HG02759 (cell line): ENCODE measurements at regions not wholly inside any gene's neighbourhood (a gene's known extent, or its start where the extent isn't known, plus 50 kb on each side); places are given as distances from the start of the nearest gene placed in this dataset.
A peak's percentile ranks its signal among the peaks of the same experiment; 100 is the strongest.

Source experiments
- ATAC-seq: cut with Tn5 transposase; IDR thresholded peaks from one replicate; pipeline ENCODE4 v1.9.1; 2021; ENCODE audit warnings: mild to moderate bottlenecking, moderate library complexity; ENCODE audit not compliant: unreplicated experiment

GRCh38 chr2:128701418-128701817 lies 382.8 kb upstream of the HS6ST1 start:
- ATAC-seq: no peak

DNA sequence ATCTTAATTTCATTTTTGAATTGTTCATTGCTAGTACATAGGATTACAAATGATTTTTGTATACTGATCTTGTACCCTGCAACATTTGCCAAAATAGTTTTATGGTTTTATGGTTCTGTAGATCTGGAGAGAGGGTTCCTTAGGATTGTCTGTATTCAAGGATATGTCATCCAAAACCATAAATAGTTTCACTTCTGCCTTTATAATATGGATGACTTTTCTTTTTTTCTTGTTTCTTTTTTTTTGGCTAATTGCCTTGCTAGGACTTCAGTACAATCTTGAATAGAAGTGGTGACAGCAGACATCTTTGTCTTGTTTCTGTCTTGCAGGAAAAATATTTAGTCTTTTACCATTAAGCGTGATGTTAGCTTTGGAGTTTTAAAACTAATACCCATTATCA lies 383.9 kb upstream of the HS6ST1 start:
- no peak for ATAC-seq

DNA sequence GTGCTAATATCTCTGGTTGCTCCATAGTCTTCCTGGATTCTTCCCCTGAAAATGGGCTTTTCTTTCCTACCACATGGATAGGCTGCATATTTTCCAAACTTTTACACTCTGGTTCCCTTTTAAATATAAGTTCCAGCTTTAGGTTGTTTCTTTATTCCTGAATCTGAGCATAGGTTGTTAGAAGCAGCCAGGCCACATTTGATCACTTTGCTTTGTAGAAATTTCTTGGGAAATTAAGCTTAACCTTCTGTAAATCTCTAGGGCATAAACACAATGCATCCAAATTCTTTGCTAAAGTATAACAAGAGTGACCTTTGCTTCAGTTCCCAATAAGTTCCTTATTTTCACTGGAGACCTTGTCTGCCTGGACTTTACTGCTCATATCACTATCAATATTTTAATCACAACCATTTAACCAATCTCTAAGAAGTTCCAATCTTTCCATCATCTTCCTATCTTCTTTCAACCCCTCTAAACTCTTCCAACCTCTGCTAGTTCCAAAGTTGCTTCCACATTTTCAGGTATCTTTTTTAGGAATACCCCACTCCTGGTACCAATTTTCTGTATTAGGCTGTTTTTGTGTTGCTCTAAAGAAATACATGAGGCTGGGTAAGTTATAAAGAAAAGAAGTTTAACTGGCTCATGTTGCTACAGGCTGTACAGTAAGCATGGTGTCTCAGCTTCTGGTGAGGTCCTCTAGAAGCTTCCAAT lies 389.6 kb upstream of the HS6ST1 start:
- no peak for ATAC-seq

GRCh38 chr2:128710242-128710641 lies 391.6 kb upstream of the HS6ST1 start:
- ATAC-seq: no peak

DNA sequence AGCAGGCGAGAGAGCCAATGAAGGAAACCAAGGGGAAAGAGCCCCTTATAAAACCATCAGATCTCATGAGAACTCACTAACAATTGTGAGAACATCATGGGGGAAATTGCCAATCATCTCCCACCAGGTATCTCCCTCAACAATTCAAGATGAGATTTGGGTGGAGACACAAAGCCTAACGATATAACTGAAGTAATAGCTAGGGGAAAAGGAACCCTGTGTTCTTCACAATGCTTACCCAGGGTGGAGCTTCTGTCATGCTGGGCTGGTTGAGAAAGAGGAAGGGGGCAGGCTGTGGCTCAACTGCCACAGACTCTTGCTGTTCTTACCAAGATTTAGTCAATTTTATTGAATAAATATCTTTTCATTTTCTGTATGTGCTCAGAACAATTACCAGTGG lies 392.1 kb upstream of the HS6ST1 start:
- no peak for ATAC-seq

GRCh38 chr2:128714285-128714684 lies 395.6 kb upstream of the HS6ST1 start:
- no peak for ATAC-seq

GRCh38 chr2:128714851-128715312 lies 396.2 kb upstream of the HS6ST1 start:
- ATAC-seq: no peak

DNA sequence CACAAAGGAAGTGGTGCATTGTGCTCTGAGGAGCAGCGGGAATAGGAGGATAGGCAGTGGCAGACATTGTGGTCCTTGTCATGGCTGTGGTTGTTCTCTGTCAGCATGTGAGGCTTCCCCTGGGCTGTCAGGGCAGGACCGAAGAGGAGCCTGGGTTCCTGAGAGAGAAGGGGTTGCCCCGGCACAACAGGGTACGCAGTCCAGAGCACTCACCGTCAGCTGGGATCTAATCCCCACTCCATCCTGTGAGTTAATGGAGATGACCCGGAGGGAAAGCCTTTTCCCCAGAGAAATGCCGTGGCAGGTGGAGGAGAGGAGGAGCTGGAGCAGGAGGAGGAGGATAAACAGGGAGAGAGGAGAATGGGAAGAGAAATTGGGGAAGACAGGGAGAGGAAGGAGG lies 396.7 kb upstream of the HS6ST1 start:
- ATAC-seq: no peak

GRCh38 chr2:128716299-128716721 lies 397.6 kb upstream of the HS6ST1 start:
- ATAC-seq: no peak

GRCh38 chr2:128717758-128718710 lies 399.4 kb upstream of the HS6ST1 start:
- no peak for ATAC-seq

DNA sequence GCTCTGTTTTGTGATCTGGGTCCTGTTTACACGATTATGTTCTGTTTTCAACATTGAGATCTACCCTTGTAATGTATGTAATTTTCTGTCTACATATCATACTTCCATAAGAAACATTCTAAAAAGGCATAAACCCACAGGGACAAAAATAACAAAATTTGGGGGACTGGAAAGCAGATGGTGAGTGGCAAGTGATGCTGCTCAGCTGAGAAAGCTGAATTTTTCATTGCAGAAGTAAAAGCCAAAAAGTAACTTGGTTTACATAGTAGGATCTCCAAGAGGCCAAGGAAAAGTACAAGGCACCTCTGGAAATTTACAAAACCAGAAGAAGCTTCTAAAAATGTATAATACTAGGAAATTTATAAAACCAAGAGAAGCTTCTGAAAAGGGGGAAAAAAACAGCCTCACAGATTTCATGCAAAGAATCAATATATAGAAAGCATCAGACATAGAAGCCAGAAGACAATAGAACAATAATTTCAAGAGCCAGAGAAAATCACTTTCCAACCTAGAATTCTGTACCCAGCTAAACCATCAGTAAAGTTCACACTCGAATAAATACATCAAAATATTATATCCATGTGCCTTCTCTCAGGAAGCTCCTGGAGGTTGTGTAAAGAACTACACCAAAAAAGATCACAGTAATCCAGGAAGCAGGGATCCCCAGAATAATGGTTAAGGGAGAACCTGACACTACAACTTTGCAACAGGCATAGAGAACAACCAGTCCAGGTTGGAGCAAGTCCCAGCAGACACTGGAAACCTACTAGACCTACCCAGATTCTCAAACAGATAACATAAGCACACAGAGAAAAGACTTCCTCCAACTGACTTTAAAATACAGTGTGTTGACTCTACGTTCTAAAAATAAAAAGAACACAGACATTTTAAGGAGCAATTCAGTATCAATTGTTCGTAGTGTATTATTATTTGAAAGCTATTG lies 401.7 kb upstream of the HS6ST1 start:
- no peak for ATAC-seq

- no peak for ATAC-seq
Measured at GRCh38 chr2:128721096-128721495, 402.4 kb upstream of the HS6ST1 start.

GRCh38 chr2:128722489-128722888 lies 403.8 kb upstream of the HS6ST1 start:
- ATAC-seq: no peak

- ATAC-seq: no peak
Measured at GRCh38 chr2:128724547-128724946, 405.9 kb upstream of the HS6ST1 start.

DNA sequence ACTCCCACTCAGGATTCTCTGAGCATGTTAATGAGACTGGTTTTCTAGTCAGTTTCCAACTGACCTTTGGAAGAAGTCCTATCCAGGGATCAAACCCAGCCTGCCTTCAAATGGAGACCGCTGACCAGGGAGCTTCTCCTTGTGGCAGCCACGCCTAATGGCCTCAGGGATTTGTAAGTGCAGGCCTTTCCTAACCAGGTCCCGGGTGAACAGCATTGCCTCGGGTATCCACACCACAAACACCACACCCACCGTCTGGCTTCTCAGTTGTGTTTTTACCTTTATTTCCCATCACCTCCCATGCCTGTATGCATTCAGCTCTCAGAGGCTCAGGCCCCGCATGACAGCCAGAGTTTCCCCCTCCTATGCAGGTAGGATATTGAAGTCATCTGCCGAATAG lies 406.3 kb upstream of the HS6ST1 start:
- ATAC-seq: no peak

GRCh38 chr2:128726236-128726635 lies 407.6 kb upstream of the HS6ST1 start:
- ATAC-seq: no peak

DNA sequence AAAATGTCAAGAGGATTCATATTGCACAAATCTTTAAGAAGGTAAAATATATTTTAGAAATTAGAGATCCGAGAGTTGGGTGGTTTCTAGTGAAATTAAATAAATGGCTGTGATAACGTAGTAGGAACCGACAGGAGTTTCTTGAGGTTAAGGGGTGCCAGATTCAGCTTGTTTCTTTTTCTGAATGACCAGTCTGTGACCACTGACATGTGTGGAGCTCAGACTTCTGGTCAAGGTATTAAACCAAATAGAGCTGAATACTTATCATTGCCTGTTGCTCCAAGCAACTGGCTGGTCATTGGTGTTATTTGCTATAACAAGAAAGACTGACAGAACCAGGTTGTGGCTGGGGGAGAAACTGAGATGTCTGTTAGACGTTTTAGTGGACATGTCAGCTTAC lies 408.2 kb upstream of the HS6ST1 start:
- no peak for ATAC-seq

GRCh38 chr2:128727404-128727803 lies 408.7 kb upstream of the HS6ST1 start:
- ATAC-seq: peak; percentile 83

- ATAC-seq: peak; percentile 44
Measured at GRCh38 chr2:128727914-128728313, 409.2 kb upstream of the HS6ST1 start.

- ATAC-seq: no peak
Measured at GRCh38 chr2:128729051-128729450, 410.4 kb upstream of the HS6ST1 start.
